ENCODE measurements at regions not wholly inside any gene's neighbourhood (a gene's known extent, or its start where the extent isn't known, plus 50 kb on each side); places are given as distances from the start of the nearest gene placed in this dataset.
"Not testable (repeated sequence)": the region's sequence is repeated elsewhere in the genome, so short reads cannot be mapped to it uniquely, and the experiment has no call there.

GRCh38 chr13:90919153-90919552 is 428.3 kb upstream of the MIR17HG start:
- Histone ChIP-seq H3K36me3 (ENCODE audit: control insufficient read depth in 1 of 2, insufficient read depth in 2 of 2, low read length in 2 of 2) (no peaks in the 10 kb centered on the region), H3K9ac (ENCODE audit: low read depth in 1 of 2, low read length in 2 of 2) (no peak overlapping the region), H3K4me3 (ENCODE audit: low read depth in 1 of 2, low read length in 2 of 2) (no peak overlapping the region), H3K4me1 (ENCODE audit: control insufficient read depth in 1 of 2, insufficient read depth in 2 of 2, low read length in 2 of 2) (no peaks in the 10 kb centered on the region), H3K27ac (ENCODE audit: low read depth, low read length) (no peak overlapping the region), H3K27me3 (ENCODE audit: control insufficient read depth in 1 of 2, insufficient read depth in 2 of 2, low read length in 2 of 2) (no peaks in the 10 kb centered on the region), H3K9me3 (ENCODE audit: control insufficient read depth in 1 of 2, low read length in 2 of 2) (no peaks in the 10 kb centered on the region)

- no peaks in the 10 kb centered on the region for H3K9me3 ChIP-seq (ENCODE audit: control insufficient read depth in 1 of 2, low read length in 2 of 2)
- H3K4me3 ChIP-seq (ENCODE audit: low read depth in 1 of 2, low read length in 2 of 2), result no peak overlapping the region
- H3K36me3 ChIP-seq (ENCODE audit: control insufficient read depth in 1 of 2, insufficient read depth in 2 of 2, low read length in 2 of 2), result no peaks in the 10 kb centered on the region
- H3K27ac ChIP-seq (ENCODE audit: low read depth, low read length), result no peak overlapping the region
- H3K9ac ChIP-seq (ENCODE audit: low read depth in 1 of 2, low read length in 2 of 2), result no peak overlapping the region
- no peaks in the 10 kb centered on the region for H3K4me1 ChIP-seq (ENCODE audit: control insufficient read depth in 1 of 2, insufficient read depth in 2 of 2, low read length in 2 of 2)
- no peaks in the 10 kb centered on the region for H3K27me3 ChIP-seq (ENCODE audit: control insufficient read depth in 1 of 2, insufficient read depth in 2 of 2, low read length in 2 of 2)
Measured at GRCh38 chr13:90926459-90926858, 421.0 kb upstream of the MIR17HG start.

- no peak overlapping the region for H3K9ac ChIP-seq (ENCODE audit: low read depth in 1 of 2, low read length in 2 of 2)
- H3K4me3 ChIP-seq (ENCODE audit: low read depth in 1 of 2, low read length in 2 of 2), result no peak overlapping the region
- no peaks in the 10 kb centered on the region for H3K27me3 ChIP-seq (ENCODE audit: control insufficient read depth in 1 of 2, insufficient read depth in 2 of 2, low read length in 2 of 2)
- no peaks in the 10 kb centered on the region for H3K36me3 ChIP-seq (ENCODE audit: control insufficient read depth in 1 of 2, insufficient read depth in 2 of 2, low read length in 2 of 2)
- H3K4me1 ChIP-seq (ENCODE audit: control insufficient read depth in 1 of 2, insufficient read depth in 2 of 2, low read length in 2 of 2), result no peaks in the 10 kb centered on the region
- H3K9me3 ChIP-seq (ENCODE audit: control insufficient read depth in 1 of 2, low read length in 2 of 2), result no peaks in the 10 kb centered on the region
- no peak overlapping the region for H3K27ac ChIP-seq (ENCODE audit: low read depth, low read length)
Measured at GRCh38 chr13:90928109-90928508, 419.4 kb upstream of the MIR17HG start.

- no peak overlapping the region for H3K27ac ChIP-seq (ENCODE audit: low read depth, low read length)
- H3K27me3 ChIP-seq (ENCODE audit: control insufficient read depth in 1 of 2, insufficient read depth in 2 of 2, low read length in 2 of 2), result no peaks in the 10 kb centered on the region
- no peaks in the 10 kb centered on the region for H3K36me3 ChIP-seq (ENCODE audit: control insufficient read depth in 1 of 2, insufficient read depth in 2 of 2, low read length in 2 of 2)
- H3K4me1 ChIP-seq (ENCODE audit: control insufficient read depth in 1 of 2, insufficient read depth in 2 of 2, low read length in 2 of 2), result no peaks in the 10 kb centered on the region
- no peak overlapping the region for H3K9ac ChIP-seq (ENCODE audit: low read depth in 1 of 2, low read length in 2 of 2)
- H3K9me3 ChIP-seq (ENCODE audit: control insufficient read depth in 1 of 2, low read length in 2 of 2), result no peaks in the 10 kb centered on the region
- no peak overlapping the region for H3K4me3 ChIP-seq (ENCODE audit: low read depth in 1 of 2, low read length in 2 of 2)
Measured at GRCh38 chr13:90933097-90933826, 414.2 kb upstream of the MIR17HG start.

GRCh38 chr13:90934741-90935140 is 412.7 kb upstream of the MIR17HG start:
- Histone ChIP-seq H3K36me3 (ENCODE audit: control insufficient read depth in 1 of 2, insufficient read depth in 2 of 2, low read length in 2 of 2) (no peaks in the 10 kb centered on the region), H3K9me3 (ENCODE audit: control insufficient read depth in 1 of 2, low read length in 2 of 2) (no peaks in the 10 kb centered on the region), H3K4me3 (ENCODE audit: low read depth in 1 of 2, low read length in 2 of 2) (no peak overlapping the region), H3K4me1 (ENCODE audit: control insufficient read depth in 1 of 2, insufficient read depth in 2 of 2, low read length in 2 of 2) (no peaks in the 10 kb centered on the region), H3K27ac (ENCODE audit: low read depth, low read length) (no peak overlapping the region), H3K9ac (ENCODE audit: low read depth in 1 of 2, low read length in 2 of 2) (no peak overlapping the region), H3K27me3 (ENCODE audit: control insufficient read depth in 1 of 2, insufficient read depth in 2 of 2, low read length in 2 of 2) (no peaks in the 10 kb centered on the region)

- Histone ChIP-seq H3K9me3 (ENCODE audit: control insufficient read depth in 1 of 2, low read length in 2 of 2) (no peaks in the 10 kb centered on the region), H3K4me3 (ENCODE audit: low read depth in 1 of 2, low read length in 2 of 2) (no peak overlapping the region), H3K4me1 (ENCODE audit: control insufficient read depth in 1 of 2, insufficient read depth in 2 of 2, low read length in 2 of 2) (no peaks in the 10 kb centered on the region), H3K9ac (ENCODE audit: low read depth in 1 of 2, low read length in 2 of 2) (no peak overlapping the region), H3K27me3 (ENCODE audit: control insufficient read depth in 1 of 2, insufficient read depth in 2 of 2, low read length in 2 of 2) (no peaks in the 10 kb centered on the region), H3K36me3 (ENCODE audit: control insufficient read depth in 1 of 2, insufficient read depth in 2 of 2, low read length in 2 of 2) (no peaks in the 10 kb centered on the region), H3K27ac (ENCODE audit: low read depth, low read length) (no peak overlapping the region)
Measured at GRCh38 chr13:90938848-90939247, 408.6 kb upstream of the MIR17HG start.

GRCh38 chr13:90943946-90944345 is 403.5 kb upstream of the MIR17HG start:
- no peak overlapping the region for H3K4me3 ChIP-seq (ENCODE audit: low read depth in 1 of 2, low read length in 2 of 2)
- no peaks in the 10 kb centered on the region for H3K4me1 ChIP-seq (ENCODE audit: control insufficient read depth in 1 of 2, insufficient read depth in 2 of 2, low read length in 2 of 2)
- H3K36me3 ChIP-seq (ENCODE audit: control insufficient read depth in 1 of 2, insufficient read depth in 2 of 2, low read length in 2 of 2), result no peaks in the 10 kb centered on the region
- peaks cover 0 to 3% of the 10 kb centered on the region in 2 donors for H3K9me3 ChIP-seq (ENCODE audit: control insufficient read depth in 1 of 2, low read length in 2 of 2)
- no peak overlapping the region for H3K27ac ChIP-seq (ENCODE audit: low read depth, low read length)
- no peak overlapping the region for H3K9ac ChIP-seq (ENCODE audit: low read depth in 1 of 2, low read length in 2 of 2)
- H3K27me3 ChIP-seq (ENCODE audit: control insufficient read depth in 1 of 2, insufficient read depth in 2 of 2, low read length in 2 of 2), result no peaks in the 10 kb centered on the region

- not testable (repeated sequence) for H3K4me3 ChIP-seq (ENCODE audit: low read depth in 1 of 2, low read length in 2 of 2); H3K36me3 ChIP-seq (ENCODE audit: control insufficient read depth in 1 of 2, insufficient read depth in 2 of 2, low read length in 2 of 2); H3K27me3 ChIP-seq (ENCODE audit: control insufficient read depth in 1 of 2, insufficient read depth in 2 of 2, low read length in 2 of 2); H3K9me3 ChIP-seq (ENCODE audit: control insufficient read depth in 1 of 2, low read length in 2 of 2); H3K27ac ChIP-seq (ENCODE audit: low read depth, low read length); H3K9ac ChIP-seq (ENCODE audit: low read depth in 1 of 2, low read length in 2 of 2); H3K4me1 ChIP-seq (ENCODE audit: control insufficient read depth in 1 of 2, insufficient read depth in 2 of 2, low read length in 2 of 2)
Measured at GRCh38 chr13:90945146-90945545, 402.3 kb upstream of the MIR17HG start.

- H3K4me3 ChIP-seq (ENCODE audit: low read depth in 1 of 2, low read length in 2 of 2); H3K4me1 ChIP-seq (ENCODE audit: control insufficient read depth in 1 of 2, insufficient read depth in 2 of 2, low read length in 2 of 2); H3K9ac ChIP-seq (ENCODE audit: low read depth in 1 of 2, low read length in 2 of 2); H3K27me3 ChIP-seq (ENCODE audit: control insufficient read depth in 1 of 2, insufficient read depth in 2 of 2, low read length in 2 of 2); H3K27ac ChIP-seq (ENCODE audit: low read depth, low read length); H3K36me3 ChIP-seq (ENCODE audit: control insufficient read depth in 1 of 2, insufficient read depth in 2 of 2, low read length in 2 of 2); H3K9me3 ChIP-seq (ENCODE audit: control insufficient read depth in 1 of 2, low read length in 2 of 2): not testable (repeated sequence)
Measured at GRCh38 chr13:90946125-90946524, 401.4 kb upstream of the MIR17HG start.

GRCh38 chr13:90947976-90948375 is 399.5 kb upstream of the MIR17HG start:
- peaks cover 0 to 3% of the 10 kb centered on the region in 2 donors for H3K9me3 ChIP-seq (ENCODE audit: control insufficient read depth in 1 of 2, low read length in 2 of 2)
- H3K36me3 ChIP-seq (ENCODE audit: control insufficient read depth in 1 of 2, insufficient read depth in 2 of 2, low read length in 2 of 2), result no peaks in the 10 kb centered on the region
- no peak overlapping the region for H3K27ac ChIP-seq (ENCODE audit: low read depth, low read length)
- H3K9ac ChIP-seq (ENCODE audit: low read depth in 1 of 2, low read length in 2 of 2), result no peak overlapping the region
- no peaks in the 10 kb centered on the region for H3K4me1 ChIP-seq (ENCODE audit: control insufficient read depth in 1 of 2, insufficient read depth in 2 of 2, low read length in 2 of 2)
- no peaks in the 10 kb centered on the region for H3K27me3 ChIP-seq (ENCODE audit: control insufficient read depth in 1 of 2, insufficient read depth in 2 of 2, low read length in 2 of 2)
- no peak overlapping the region for H3K4me3 ChIP-seq (ENCODE audit: low read depth in 1 of 2, low read length in 2 of 2)

GRCh38 chr13:90950160-90950559 is 397.3 kb upstream of the MIR17HG start:
- no peak overlapping the region for H3K4me3 ChIP-seq (ENCODE audit: low read depth in 1 of 2, low read length in 2 of 2)
- no peaks in the 10 kb centered on the region for H3K36me3 ChIP-seq (ENCODE audit: control insufficient read depth in 1 of 2, insufficient read depth in 2 of 2, low read length in 2 of 2)
- H3K27me3 ChIP-seq (ENCODE audit: control insufficient read depth in 1 of 2, insufficient read depth in 2 of 2, low read length in 2 of 2), result no peaks in the 10 kb centered on the region
- no peak overlapping the region for H3K9ac ChIP-seq (ENCODE audit: low read depth in 1 of 2, low read length in 2 of 2)
- H3K4me1 ChIP-seq (ENCODE audit: control insufficient read depth in 1 of 2, insufficient read depth in 2 of 2, low read length in 2 of 2), result no peaks in the 10 kb centered on the region
- peaks cover 0 to 3% of the 10 kb centered on the region in 2 donors for H3K9me3 ChIP-seq (ENCODE audit: control insufficient read depth in 1 of 2, low read length in 2 of 2)
- no peak overlapping the region for H3K27ac ChIP-seq (ENCODE audit: low read depth, low read length)
